Endothelial cell (in vitro differentiated cells): ENCODE measurements at regions not wholly inside any gene's neighbourhood (a gene's known extent, or its start where the extent isn't known, plus 50 kb on each side); places are given as distances from the start of the nearest gene placed in this dataset.

Source experiments
- DNase-seq: peaks from one replicate; pipeline ENCODE4 v3.0.0; 2021; ENCODE audit warnings: low spot score
- H3K27ac Mint-ChIP-seq: one replicate; pipeline ENCODE4 v1.8.0; 2021; ENCODE audit warnings: mixed read lengths, inconsistent platforms; ENCODE audit not compliant: unreplicated experiment
- H3K27me3 Mint-ChIP-seq: one replicate; pipeline ENCODE4 v1.8.0; 2021; ENCODE audit warnings: mild to moderate bottlenecking, moderate library complexity, mixed read lengths, inconsistent platforms; ENCODE audit not compliant: unreplicated experiment
- H3K36me3 Mint-ChIP-seq: one replicate; pipeline ENCODE4 v1.8.0; 2021; ENCODE audit warnings: mild to moderate bottlenecking, low read depth, mixed read lengths, inconsistent platforms; ENCODE audit not compliant: unreplicated experiment
- H3K4me1 Mint-ChIP-seq: one replicate; pipeline ENCODE4 v1.8.0; 2021; ENCODE audit warnings: mild to moderate bottlenecking, mixed read lengths, inconsistent platforms; ENCODE audit not compliant: unreplicated experiment
- H3K4me3 Mint-ChIP-seq: one replicate; pipeline ENCODE4 v1.8.0; 2021; ENCODE audit warnings: mild to moderate bottlenecking, mixed read lengths, inconsistent platforms; ENCODE audit not compliant: unreplicated experiment
- H3K9me3 Mint-ChIP-seq: one replicate; pipeline ENCODE4 v1.8.0; 2021; ENCODE audit warnings: mixed read lengths, inconsistent platforms; ENCODE audit not compliant: unreplicated experiment
- TF ChIP-seq, protein P1 (sequence below): fragments of 200-600 bp; sonication (generic); IDR thresholded peaks from one replicate; pipeline ENCODE4 v1.5.0; 2021; ENCODE audit warnings: antibody characterized with exemption; ENCODE audit not compliant: unreplicated experiment

GRCh38 chr22:47795477-47796127 lies 1033.2 kb downstream of the TBC1D22A start:
- H3K27me3 Mint-ChIP-seq = peaks cover 5% of the 10 kb centered on the region
- no peak for DNase-seq
- H3K4me3 Mint-ChIP-seq = no peak overlapping the region
- H3K36me3 Mint-ChIP-seq = no peaks in the 10 kb centered on the region
- no peaks in the 10 kb centered on the region for H3K4me1 Mint-ChIP-seq
- no peak overlapping the region for H3K27ac Mint-ChIP-seq
- TF ChIP-seq, protein P1, sequence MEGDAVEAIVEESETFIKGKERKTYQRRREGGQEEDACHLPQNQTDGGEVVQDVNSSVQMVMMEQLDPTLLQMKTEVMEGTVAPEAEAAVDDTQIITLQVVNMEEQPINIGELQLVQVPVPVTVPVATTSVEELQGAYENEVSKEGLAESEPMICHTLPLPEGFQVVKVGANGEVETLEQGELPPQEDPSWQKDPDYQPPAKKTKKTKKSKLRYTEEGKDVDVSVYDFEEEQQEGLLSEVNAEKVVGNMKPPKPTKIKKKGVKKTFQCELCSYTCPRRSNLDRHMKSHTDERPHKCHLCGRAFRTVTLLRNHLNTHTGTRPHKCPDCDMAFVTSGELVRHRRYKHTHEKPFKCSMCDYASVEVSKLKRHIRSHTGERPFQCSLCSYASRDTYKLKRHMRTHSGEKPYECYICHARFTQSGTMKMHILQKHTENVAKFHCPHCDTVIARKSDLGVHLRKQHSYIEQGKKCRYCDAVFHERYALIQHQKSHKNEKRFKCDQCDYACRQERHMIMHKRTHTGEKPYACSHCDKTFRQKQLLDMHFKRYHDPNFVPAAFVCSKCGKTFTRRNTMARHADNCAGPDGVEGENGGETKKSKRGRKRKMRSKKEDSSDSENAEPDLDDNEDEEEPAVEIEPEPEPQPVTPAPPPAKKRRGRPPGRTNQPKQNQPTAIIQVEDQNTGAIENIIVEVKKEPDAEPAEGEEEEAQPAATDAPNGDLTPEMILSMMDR = no peak
- peaks cover 10% of the 10 kb centered on the region for H3K9me3 Mint-ChIP-seq

DNA sequence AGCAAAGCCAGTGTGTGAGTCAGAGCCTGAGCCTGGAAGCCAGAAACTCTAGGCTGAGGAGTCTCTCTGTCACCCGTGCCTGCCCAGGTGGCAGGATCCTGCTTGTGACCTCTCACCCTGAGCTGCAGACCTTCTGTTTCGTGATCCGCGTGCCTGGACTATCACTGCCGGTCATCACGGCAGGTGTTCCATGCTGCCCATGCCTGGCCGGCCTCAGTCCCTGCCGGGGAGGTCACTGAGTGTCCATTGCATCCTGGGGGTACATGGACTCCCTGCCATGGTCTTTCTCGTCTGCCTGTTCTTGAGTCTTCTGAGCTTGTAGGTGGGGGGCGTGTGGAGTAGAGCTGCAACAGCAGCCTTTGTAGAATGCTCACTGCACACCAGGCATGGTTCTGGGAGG lies 1032.4 kb downstream of the TBC1D22A start:
- peaks cover 5% of the 10 kb centered on the region for H3K27me3 Mint-ChIP-seq

GRCh38 chr22:47793304-47794101 lies 1031.1 kb downstream of the TBC1D22A start:
- Mint-ChIP-seq H3K4me3 (no peak overlapping the region), H3K36me3 (no peaks in the 10 kb centered on the region), H3K4me1 (peaks cover 3% of the 10 kb centered on the region), H3K27ac (no peak overlapping the region), H3K27me3 (peaks cover 5% of the 10 kb centered on the region), H3K9me3 (peaks cover 10% of the 10 kb centered on the region)
- TF ChIP-seq, protein P1 = no peak
- DNase-seq = no peak

More for the DNA sequence above, 1032.4 kb downstream of the TBC1D22A start:
- no peaks in the 10 kb centered on the region for H3K36me3 Mint-ChIP-seq
- no peak for DNase-seq
- TF ChIP-seq, protein P1 = no peak
- H3K4me3 Mint-ChIP-seq = no peak overlapping the region
- no peak overlapping the region for H3K27ac Mint-ChIP-seq
- peaks cover 10% of the 10 kb centered on the region for H3K9me3 Mint-ChIP-seq
- H3K4me1 Mint-ChIP-seq = no peaks in the 10 kb centered on the region

GRCh38 chr22:47789171-47789570 lies 1026.7 kb downstream of the TBC1D22A start:
- TF ChIP-seq, protein P1 = no peak
- no peak for DNase-seq
- no peaks in the 10 kb centered on the region for H3K36me3 Mint-ChIP-seq
- H3K4me1 Mint-ChIP-seq = peaks cover 7% of the 10 kb centered on the region
- H3K27me3 Mint-ChIP-seq = no peaks in the 10 kb centered on the region
- H3K9me3 Mint-ChIP-seq = peaks cover 13% of the 10 kb centered on the region
- H3K4me3 Mint-ChIP-seq = no peak overlapping the region
- no peak overlapping the region for H3K27ac Mint-ChIP-seq

DNA sequence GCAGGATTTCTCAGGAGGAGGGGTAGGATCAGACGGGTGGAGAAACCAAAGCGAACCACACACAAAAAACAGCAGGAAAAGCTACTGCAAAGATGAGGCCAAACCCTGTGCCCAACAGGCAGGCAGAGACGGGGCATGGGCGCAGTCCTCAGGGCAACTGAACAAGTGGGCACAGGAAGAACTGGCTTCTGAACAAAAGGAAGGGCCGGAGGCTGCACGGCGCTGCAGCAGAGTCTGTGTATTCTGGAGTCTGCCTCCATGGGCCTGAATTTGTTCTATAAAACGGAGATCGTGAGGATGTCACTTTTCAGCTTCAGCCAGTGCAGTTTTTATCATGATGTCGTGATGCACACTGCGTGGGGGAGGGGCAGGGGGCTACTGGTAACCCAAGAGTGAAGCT lies 1026.0 kb downstream of the TBC1D22A start:
- peaks cover 14% of the 10 kb centered on the region for H3K9me3 Mint-ChIP-seq
- DNase-seq = no peak
- no peaks in the 10 kb centered on the region for H3K36me3 Mint-ChIP-seq
- peak overlapping the region; percentile 13 for H3K4me3 Mint-ChIP-seq
- H3K27me3 Mint-ChIP-seq = no peaks in the 10 kb centered on the region
- H3K27ac Mint-ChIP-seq = no peak overlapping the region
- peaks cover 7% of the 10 kb centered on the region for H3K4me1 Mint-ChIP-seq
- TF ChIP-seq, protein P1 = no peak
